ES-I3 (cell line): ENCODE measurements at regions not wholly inside any gene's neighbourhood (a gene's known extent, or its start where the extent isn't known, plus 50 kb on each side); places are given as distances from the start of the nearest gene placed in this dataset.
"Not testable (repeated sequence)": the region's sequence is repeated elsewhere in the genome, so short reads cannot be mapped to it uniquely, and the experiment has no call there.

Experiments used
- H3K36me3 ChIP-seq: 2 replicates; pipeline ENCODE4 v1.6.1; 2013; ENCODE audit warnings: mild to moderate bottlenecking, low read length, control low read depth, moderate library complexity; ENCODE audit not compliant: insufficient read depth
- H3K4me1 ChIP-seq: 2 replicates; pipeline ENCODE4 v1.6.1; 2013; ENCODE audit warnings: mild to moderate bottlenecking, control low read depth, low read length; ENCODE audit not compliant: insufficient read depth
- H3K9ac ChIP-seq: 2 replicates; pipeline ENCODE4 v1.6.1; 2013; ENCODE audit warnings: low read depth, mild to moderate bottlenecking, low read length, moderate library complexity
- H3K9me3 ChIP-seq: 2 replicates; pipeline ENCODE4 v1.6.1; 2013; ENCODE audit warnings: mild to moderate bottlenecking, low read length, moderate library complexity; ENCODE audit not compliant: control insufficient read depth, insufficient read depth

GRCh38 chr2:87075054-87075790 is 53.6 kb upstream of the PLGLB1 start:
- H3K4me1 ChIP-seq, H3K36me3 ChIP-seq, H3K9me3 ChIP-seq: not testable (repeated sequence)
- H3K9ac ChIP-seq, result peak overlapping the region; percentile 72; the same call in 1 of the 2 replicates

DNA sequence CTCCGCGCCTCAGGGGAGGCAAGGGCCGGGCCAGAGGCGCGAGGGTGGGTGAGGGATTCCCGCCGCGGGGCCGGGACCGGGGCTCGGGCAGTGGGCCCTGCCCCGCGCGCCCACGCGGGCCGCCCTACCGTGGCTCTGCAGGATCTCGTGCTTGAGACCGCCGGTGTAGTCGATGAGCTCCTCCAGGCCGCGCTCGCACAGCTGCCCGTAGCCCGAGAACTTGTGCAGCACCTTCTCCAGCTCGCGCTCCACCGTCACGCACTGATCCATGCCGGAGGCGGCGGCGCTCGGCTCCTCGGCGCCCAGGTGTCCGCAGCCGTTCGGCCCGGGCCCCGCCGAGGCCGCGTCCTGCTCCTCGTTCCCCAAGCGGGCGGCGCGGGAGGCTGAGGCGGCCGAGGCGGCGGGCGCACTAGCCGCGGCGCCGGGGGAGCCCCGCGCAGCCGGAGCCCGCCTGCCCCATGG is 54.2 kb upstream of the PLGLB1 start:
- H3K36me3 ChIP-seq, H3K4me1 ChIP-seq, H3K9me3 ChIP-seq: not testable (repeated sequence)
- peak overlapping the region; percentile 72 for H3K9ac ChIP-seq

DNA sequence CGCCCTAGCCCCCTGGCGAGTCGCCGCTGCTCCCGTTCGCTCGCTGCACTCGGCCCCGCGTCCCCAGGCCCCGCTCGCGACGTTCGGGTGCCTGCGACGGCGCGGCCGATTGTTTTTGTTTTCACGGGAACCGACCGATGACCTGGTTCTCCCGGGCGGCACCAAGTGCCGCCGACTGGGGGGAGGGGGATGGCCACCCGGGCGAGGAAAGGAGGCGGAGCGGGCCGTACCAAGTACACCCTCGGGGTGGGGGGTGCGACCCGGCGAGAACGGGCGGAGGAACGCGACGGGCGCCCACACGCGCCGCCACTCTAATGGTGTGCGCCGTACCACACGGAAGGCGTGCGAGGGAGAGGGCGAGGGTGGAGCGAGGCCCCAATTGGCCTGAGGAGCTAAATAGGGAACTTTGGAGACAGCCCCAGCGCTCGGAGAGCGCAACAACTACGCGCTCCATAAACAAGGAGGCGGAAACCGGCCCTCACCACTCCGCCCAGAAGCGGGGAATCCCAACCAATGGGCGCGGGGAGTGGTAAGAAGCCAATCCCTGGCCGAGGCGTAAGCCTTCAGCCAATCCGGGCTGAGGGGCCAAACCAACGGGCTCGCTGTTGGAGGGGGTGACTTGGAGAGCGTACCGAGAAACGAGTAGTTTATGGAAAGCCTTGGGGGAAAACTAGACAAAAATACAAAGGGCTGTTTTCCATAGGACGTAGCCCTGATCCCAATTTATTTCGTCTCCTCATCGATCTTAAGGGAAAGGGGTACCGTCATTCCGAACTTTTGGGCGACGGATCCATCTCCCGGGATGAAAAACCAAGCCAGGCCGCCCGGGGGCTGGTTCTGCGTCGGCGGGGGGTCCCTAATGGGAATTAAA is 54.8 kb upstream of the PLGLB1 start:
- H3K9ac ChIP-seq, result peak overlapping the region; percentile 72
- H3K9me3 ChIP-seq, H3K4me1 ChIP-seq, H3K36me3 ChIP-seq: not testable (repeated sequence)

GRCh38 chr2:87077124-87077446 is 55.4 kb upstream of the PLGLB1 start:
- H3K9me3 ChIP-seq, H3K4me1 ChIP-seq, H3K36me3 ChIP-seq: not testable (repeated sequence)
- H3K9ac ChIP-seq, result peak overlapping the region; percentile 72; the same call in 1 of the 2 replicates

DNA sequence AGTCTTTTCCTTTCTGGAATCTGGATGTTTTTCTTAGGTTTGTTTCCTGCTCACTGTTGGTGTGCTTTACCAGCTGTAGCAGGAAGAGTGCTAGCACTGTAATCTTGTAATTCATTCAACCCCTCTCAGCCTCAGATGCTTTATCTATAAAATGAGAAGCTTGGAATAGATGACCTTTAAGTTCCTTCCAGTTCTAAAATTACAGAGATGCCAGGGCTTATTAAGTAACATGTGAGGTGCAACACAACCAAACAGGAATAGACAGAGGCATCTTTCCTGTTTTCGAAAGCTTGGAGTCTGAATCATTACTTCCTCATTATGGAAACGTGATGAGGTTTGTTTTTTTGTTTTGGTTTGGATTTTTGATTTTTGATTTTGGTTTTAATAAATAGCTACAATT is 60.1 kb upstream of the PLGLB1 start:
- not testable (repeated sequence) for H3K36me3 ChIP-seq, H3K4me1 ChIP-seq, H3K9me3 ChIP-seq, H3K9ac ChIP-seq

DNA sequence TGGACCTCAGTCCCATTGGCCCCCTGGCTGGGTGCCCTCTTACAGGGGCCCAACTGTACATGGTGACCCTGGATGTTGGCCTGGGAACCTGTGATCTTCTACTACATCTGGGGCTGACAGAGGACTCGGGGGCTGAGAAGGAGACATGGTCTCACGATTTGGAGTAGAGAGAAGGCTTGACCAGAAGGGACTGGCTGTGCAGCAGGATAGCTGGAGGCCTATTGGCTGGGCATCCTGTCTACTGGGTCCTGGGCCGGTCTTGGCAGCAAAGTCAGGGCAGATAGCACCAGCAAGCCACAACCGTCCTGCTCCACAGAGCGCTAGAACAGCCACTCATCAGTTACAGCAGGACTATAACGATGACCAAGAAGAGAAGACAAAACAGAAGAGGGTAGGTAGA is 66.4 kb upstream of the PLGLB1 start:
- not testable (repeated sequence) for H3K36me3 ChIP-seq, H3K9me3 ChIP-seq, H3K4me1 ChIP-seq, H3K9ac ChIP-seq

- not testable (repeated sequence) for H3K9me3 ChIP-seq, H3K36me3 ChIP-seq, H3K4me1 ChIP-seq, H3K9ac ChIP-seq
Measured at GRCh38 chr2:87089401-87089800, 67.8 kb upstream of the PLGLB1 start.

GRCh38 chr2:87093252-87093651 is 71.6 kb upstream of the PLGLB1 start:
- H3K9ac ChIP-seq, H3K36me3 ChIP-seq, H3K4me1 ChIP-seq, H3K9me3 ChIP-seq: not testable (repeated sequence)

DNA sequence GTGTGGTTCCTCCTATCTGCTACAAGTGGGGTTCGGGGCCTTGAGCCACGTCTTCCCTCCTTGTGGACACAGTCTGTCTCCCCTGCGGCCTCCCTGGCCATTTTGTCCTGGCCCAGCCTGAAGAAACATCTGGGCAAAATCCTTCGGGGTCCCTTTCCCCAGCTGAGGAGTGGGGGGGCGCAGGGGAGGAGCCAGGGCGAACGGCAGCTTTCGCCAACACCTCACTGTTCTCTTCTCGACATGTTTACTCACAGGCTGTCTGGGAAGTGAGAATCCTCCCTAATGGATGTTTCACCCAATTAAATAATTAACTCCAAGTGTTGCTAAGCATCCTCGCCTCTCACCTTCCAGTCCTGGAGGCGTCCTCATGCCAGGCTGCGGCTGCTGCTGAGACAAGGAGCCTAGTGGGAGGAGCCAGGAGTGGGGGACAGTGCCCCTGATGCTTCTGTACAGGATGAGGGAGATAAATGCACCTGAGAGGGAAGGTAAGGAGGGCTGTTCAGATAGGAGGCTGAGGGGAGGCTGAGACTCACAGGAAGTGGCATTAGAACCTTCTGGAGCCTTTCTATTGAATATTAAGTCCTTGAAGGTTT is 72.4 kb upstream of the PLGLB1 start:
- not testable (repeated sequence) for H3K4me1 ChIP-seq, H3K36me3 ChIP-seq, H3K9me3 ChIP-seq, H3K9ac ChIP-seq

DNA sequence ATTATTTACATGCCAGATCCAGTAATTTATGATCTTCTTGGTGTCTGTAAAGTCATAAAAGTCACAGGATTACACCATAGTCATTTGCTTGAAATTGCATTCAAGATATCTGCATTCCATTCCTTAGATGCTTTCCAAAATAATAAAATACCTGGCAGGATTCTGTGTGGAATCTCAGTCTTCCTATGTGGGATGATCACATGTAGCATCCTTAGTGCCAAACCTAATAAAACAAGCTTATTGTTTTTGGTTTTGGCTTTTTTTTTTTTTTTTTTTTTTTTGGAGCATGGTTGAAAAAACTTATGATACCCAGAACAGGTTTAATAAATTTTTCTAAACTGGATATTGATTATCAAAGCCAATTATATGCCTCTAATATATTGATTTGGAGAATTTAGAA is 74.2 kb upstream of the PLGLB1 start:
- H3K36me3 ChIP-seq, H3K9ac ChIP-seq, H3K4me1 ChIP-seq, H3K9me3 ChIP-seq: not testable (repeated sequence)

GRCh38 chr2:87128761-87129553 is 107.3 kb upstream of the PLGLB1 start:
- H3K9me3 ChIP-seq, H3K4me1 ChIP-seq, H3K9ac ChIP-seq, H3K36me3 ChIP-seq: not testable (repeated sequence)

- not testable (repeated sequence) for H3K9ac ChIP-seq, H3K4me1 ChIP-seq, H3K36me3 ChIP-seq, H3K9me3 ChIP-seq
Measured at GRCh38 chr2:87132577-87132976, 110.9 kb upstream of the PLGLB1 start.

GRCh38 chr2:87151835-87152493 is 130.3 kb upstream of the PLGLB1 start:
- not testable (repeated sequence) for H3K9ac ChIP-seq, H3K4me1 ChIP-seq, H3K9me3 ChIP-seq, H3K36me3 ChIP-seq

- H3K9me3 ChIP-seq, H3K9ac ChIP-seq, H3K4me1 ChIP-seq, H3K36me3 ChIP-seq: not testable (repeated sequence)
Measured at GRCh38 chr2:87174454-87174853, 152.8 kb upstream of the PLGLB1 start.
